ENCODE measurements at regions not wholly inside any gene's neighbourhood (a gene's known extent, or its start where the extent isn't known, plus 50 kb on each side); places are given as distances from the start of the nearest gene placed in this dataset.
"Not testable (repeated sequence)": the region's sequence is repeated elsewhere in the genome, so short reads cannot be mapped to it uniquely, and the experiment has no call there.

- not testable (repeated sequence) for TF ChIP-seq RXRA (IDR thresholded peaks at IDR 0.05; ENCODE audit: borderline replicate concordance, low read depth); RAD21 (IDR thresholded peaks at IDR 0.05; ENCODE audit: low read length); POLR2AphosphoS5 (IDR thresholded peaks at IDR 0.05; ENCODE audit: low read depth, low read length); CTCF (IDR thresholded peaks at IDR 0.05); SMC3 (IDR thresholded peaks at IDR 0.05; ENCODE audit: low read depth, low read length); NFIC (IDR thresholded peaks at IDR 0.05; ENCODE audit: borderline replicate concordance); TCF12 (IDR thresholded peaks at IDR 0.05); EP300 (IDR thresholded peaks at IDR 0.05; ENCODE audit: borderline replicate concordance in 1 of 2, low read depth in 1 of 2, low read length in 1 of 2)
- TF ChIP-seq, protein P1, sequence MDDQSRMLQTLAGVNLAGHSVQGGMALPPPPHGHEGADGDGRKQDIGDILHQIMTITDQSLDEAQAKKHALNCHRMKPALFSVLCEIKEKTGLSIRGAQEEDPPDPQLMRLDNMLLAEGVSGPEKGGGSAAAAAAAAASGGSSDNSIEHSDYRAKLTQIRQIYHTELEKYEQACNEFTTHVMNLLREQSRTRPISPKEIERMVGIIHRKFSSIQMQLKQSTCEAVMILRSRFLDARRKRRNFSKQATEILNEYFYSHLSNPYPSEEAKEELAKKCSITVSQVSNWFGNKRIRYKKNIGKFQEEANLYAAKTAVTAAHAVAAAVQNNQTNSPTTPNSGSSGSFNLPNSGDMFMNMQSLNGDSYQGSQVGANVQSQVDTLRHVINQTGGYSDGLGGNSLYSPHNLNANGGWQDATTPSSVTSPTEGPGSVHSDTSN (IDR thresholded peaks at IDR 0.05), result not testable (repeated sequence)
Measured at GRCh38 chr1:146695388-146695787, 242.7 kb upstream of the NBPF12 start.

Data from SK-N-SH (cell line).